Breast epithelium (tissue), 3 donors: ENCODE measurements at regions not wholly inside any gene's neighbourhood (a gene's known extent, or its start where the extent isn't known, plus 50 kb on each side); places are given as distances from the start of the nearest gene placed in this dataset.

Source experiments
- CTCF ChIP-seq, 3 donors: fragments of 450-650 bp; IDR thresholded peaks; one replicate each; pipeline ENCODE4 v1.5.1; 2016 to 2017; ENCODE audit warnings: antibody characterized with exemption in 3 of 3, mild to moderate bottlenecking in 3 of 3, moderate library complexity in 3 of 3
- POLR2A ChIP-seq: fragments of 450-650 bp; IDR thresholded peaks from one replicate; pipeline ENCODE4 v1.6.1; 2016; ENCODE audit warnings: antibody characterized with exemption, mild to moderate bottlenecking, moderate library complexity

- TF ChIP-seq POLR2A: no peak
- TF ChIP-seq CTCF (IDR thresholded peaks at IDR 0.05): no peak
Observed at GRCh38 chr21:27787046-27787445, 820.2 kb upstream of the ADAMTS5 start.
